Stimulated activated naive CD8-positive, alpha-beta T cell treated with anti-CD3 and anti-CD28 coated beads, Interleukin-15, amount 100 ng/mL, for 72 hours (primary cell): ENCODE measurements at regions not wholly inside any gene's neighbourhood (a gene's known extent, or its start where the extent isn't known, plus 50 kb on each side); places are given as distances from the start of the nearest gene placed in this dataset.
"Not testable (repeated sequence)": the region's sequence is repeated elsewhere in the genome, so short reads cannot be mapped to it uniquely, and the experiment has no call there.

ENCODE experiments used
- ATAC-seq: fragments of 150-1000 bp; cut with Tn5 transposase; 2 replicates; pipeline ENCODE4 v1.10.0; 2021; ENCODE audit warnings: mild to moderate bottlenecking, moderate library complexity
- DNase-seq, 2 donors: peaks; one replicate each; pipeline ENCODE4 v3.0.0; 2021 to 2022
- H3K27ac Mint-ChIP-seq, 2 donors: one replicate each; pipeline ENCODE4 v1.8.0; 2022; ENCODE audit warnings: mild to moderate bottlenecking in 2 of 2, mixed read lengths in 2 of 2, moderate library complexity in 2 of 2
- H3K27me3 Mint-ChIP-seq: one replicate; pipeline ENCODE4 v1.8.0; 2022; ENCODE audit warnings: mixed read lengths
- H3K4me1 Mint-ChIP-seq: one replicate; pipeline ENCODE4 v1.8.0; 2022; ENCODE audit warnings: mild to moderate bottlenecking, mixed read lengths
- H3K4me3 Mint-ChIP-seq, 2 donors: one replicate each; pipeline ENCODE4 v1.8.0; 2022; ENCODE audit warnings: mild to moderate bottlenecking in 2 of 2, mixed read lengths in 2 of 2, moderate library complexity in 1 of 2
- H3K9me3 Mint-ChIP-seq, 2 donors: one replicate each; pipeline ENCODE4 v1.8.0; 2022; ENCODE audit warnings: mixed read lengths in 2 of 2

GRCh38 chr1:88566615-88567387, 117.3 kb upstream of the PKN2 start:
- Mint-ChIP-seq H3K4me3 (no peak overlapping the region), H3K4me1 (no peaks in the 10 kb centered on the region)

GRCh38 chr1:88571506-88571905, 112.6 kb upstream of the PKN2 start:
- no peak for ATAC-seq
- Mint-ChIP-seq H3K27ac (no peak overlapping the region), H3K4me3 (no peak overlapping the region), H3K27me3 (peaks cover 12% of the 10 kb centered on the region), H3K9me3 (no peaks in the 10 kb centered on the region), H3K4me1 (no peaks in the 10 kb centered on the region)
- no peak for DNase-seq

More at GRCh38 chr1:88566615-88567387, 117.3 kb upstream of the PKN2 start:
- ATAC-seq (no peak), DNase-seq (no peak)
- Mint-ChIP-seq H3K27ac (no peak overlapping the region), H3K27me3 (peaks cover 5% of the 10 kb centered on the region), H3K9me3 (no peaks in the 10 kb centered on the region)

GRCh38 chr1:88579598-88579997, 104.5 kb upstream of the PKN2 start:
- ATAC-seq (no peak), DNase-seq (no peak)
- Mint-ChIP-seq H3K27me3 (peaks cover 34% of the 10 kb centered on the region), H3K9me3 (peaks cover 0 to 12% of the 10 kb centered on the region in 2 donors), H3K4me1 (no peaks in the 10 kb centered on the region), H3K27ac (no peak overlapping the region), H3K4me3 (no peak overlapping the region)

- H3K27me3 Mint-ChIP-seq: peaks cover 55% of the 10 kb centered on the region
- ATAC-seq (no peak), DNase-seq (no peak)
- H3K27ac Mint-ChIP-seq: no peak overlapping the region
- no peaks in the 10 kb centered on the region for H3K4me1 Mint-ChIP-seq
- H3K4me3 Mint-ChIP-seq: no peak overlapping the region
- peaks cover 8 to 12% of the 10 kb centered on the region in 2 donors for H3K9me3 Mint-ChIP-seq
Observed at GRCh38 chr1:88581703-88582102, 102.4 kb upstream of the PKN2 start.

- ATAC-seq: no peak
- Mint-ChIP-seq H3K4me3 (no peak overlapping the region), H3K27ac (peak overlapping the region in 1 of 2 donors; percentile 82), H3K27me3 (no peaks in the 10 kb centered on the region), H3K4me1 (peaks cover 4% of the 10 kb centered on the region), H3K9me3 (peaks cover 4 to 13% of the 10 kb centered on the region in 2 donors)
- no peak for DNase-seq
Observed at GRCh38 chr1:88593358-88593757, 90.7 kb upstream of the PKN2 start.

- Mint-ChIP-seq H3K9me3 (peaks cover 0 to 20% of the 10 kb centered on the region in 2 donors), H3K27me3 (no peaks in the 10 kb centered on the region), H3K27ac (no peak overlapping the region), H3K4me1 (peaks cover 4% of the 10 kb centered on the region), H3K4me3 (no peak overlapping the region)
- ATAC-seq: peak; percentile 59
- DNase-seq: no peak
Observed at GRCh38 chr1:88595355-88596002, 88.6 kb upstream of the PKN2 start.

- not testable (repeated sequence) for H3K27ac Mint-ChIP-seq, H3K4me3 Mint-ChIP-seq, DNase-seq, H3K27me3 Mint-ChIP-seq, H3K4me1 Mint-ChIP-seq, ATAC-seq
- peaks cover 0 to 20% of the 10 kb centered on the region in 2 donors for H3K9me3 Mint-ChIP-seq
Observed at GRCh38 chr1:88597973-88598372, 86.1 kb upstream of the PKN2 start.

GRCh38 chr1:88608139-88608943, 75.7 kb upstream of the PKN2 start:
- Mint-ChIP-seq H3K9me3 (no peaks in the 10 kb centered on the region), H3K27ac (no peak overlapping the region), H3K27me3 (no peaks in the 10 kb centered on the region), H3K4me3 (peak overlapping the region in 1 of 2 donors; percentile 15), H3K4me1 (no peaks in the 10 kb centered on the region)
- DNase-seq (no peak), ATAC-seq (peak; percentile 70)

GRCh38 chr1:88609051-88609450, 75.0 kb upstream of the PKN2 start:
- Mint-ChIP-seq H3K4me1 (no peaks in the 10 kb centered on the region), H3K4me3 (no peak overlapping the region), H3K27me3 (no peaks in the 10 kb centered on the region), H3K27ac (no peak overlapping the region), H3K9me3 (no peaks in the 10 kb centered on the region)
- DNase-seq (no peak), ATAC-seq (no peak)

- Mint-ChIP-seq H3K27me3 (no peaks in the 10 kb centered on the region), H3K4me1 (no peaks in the 10 kb centered on the region), H3K4me3 (no peak overlapping the region), H3K27ac (peak overlapping the region; percentile 27 to 51), H3K9me3 (no peaks in the 10 kb centered on the region)
- no peak for ATAC-seq
- no peak for DNase-seq
Observed at GRCh38 chr1:88610687-88611086, 73.4 kb upstream of the PKN2 start.

GRCh38 chr1:88612292-88612691, 71.8 kb upstream of the PKN2 start:
- H3K27ac Mint-ChIP-seq: no peak overlapping the region
- no peak for DNase-seq
- no peak for ATAC-seq
- no peaks in the 10 kb centered on the region for H3K27me3 Mint-ChIP-seq
- H3K4me3 Mint-ChIP-seq: no peak overlapping the region
- peaks cover 4 to 6% of the 10 kb centered on the region in 2 donors for H3K9me3 Mint-ChIP-seq
- H3K4me1 Mint-ChIP-seq: no peaks in the 10 kb centered on the region

- DNase-seq (no peak), ATAC-seq (no peak)
- peaks cover 9 to 10% of the 10 kb centered on the region in 2 donors for H3K9me3 Mint-ChIP-seq
- H3K27ac Mint-ChIP-seq: no peak overlapping the region
- H3K27me3 Mint-ChIP-seq: no peaks in the 10 kb centered on the region
- H3K4me3 Mint-ChIP-seq: no peak overlapping the region
- no peaks in the 10 kb centered on the region for H3K4me1 Mint-ChIP-seq
Observed at GRCh38 chr1:88612773-88613172, 71.3 kb upstream of the PKN2 start.

GRCh38 chr1:88618331-88618730, 65.7 kb upstream of the PKN2 start:
- H3K9me3 Mint-ChIP-seq: peaks cover 34 to 40% of the 10 kb centered on the region in 2 donors
- H3K4me1 Mint-ChIP-seq: no peaks in the 10 kb centered on the region
- H3K27me3 Mint-ChIP-seq: no peaks in the 10 kb centered on the region
- ATAC-seq (no peak), DNase-seq (no peak)
- H3K4me3 Mint-ChIP-seq: no peak overlapping the region
- no peak overlapping the region for H3K27ac Mint-ChIP-seq

- not testable (repeated sequence) for ATAC-seq, DNase-seq
Observed at GRCh38 chr1:88623101-88623500, 61.0 kb upstream of the PKN2 start.

More at GRCh38 chr1:88623101-88623500, 61.0 kb upstream of the PKN2 start:
- H3K27me3 Mint-ChIP-seq, H3K4me1 Mint-ChIP-seq, H3K4me3 Mint-ChIP-seq, H3K27ac Mint-ChIP-seq: not testable (repeated sequence)
- peaks cover 23 to 27% of the 10 kb centered on the region in 2 donors for H3K9me3 Mint-ChIP-seq
